GM21528 (cell line): ENCODE measurements at regions not wholly inside any gene's neighbourhood (a gene's known extent, or its start where the extent isn't known, plus 50 kb on each side); places are given as distances from the start of the nearest gene placed in this dataset.
"Not testable (repeated sequence)": the region's sequence is repeated elsewhere in the genome, so short reads cannot be mapped to it uniquely, and the experiment has no call there.

ENCODE experiments used
- ATAC-seq: cut with Tn5 transposase; IDR thresholded peaks from one replicate; pipeline ENCODE4 v1.9.1; 2021; ENCODE audit warnings: mild to moderate bottlenecking, moderate library complexity; ENCODE audit not compliant: unreplicated experiment, low FRiP score

DNA sequence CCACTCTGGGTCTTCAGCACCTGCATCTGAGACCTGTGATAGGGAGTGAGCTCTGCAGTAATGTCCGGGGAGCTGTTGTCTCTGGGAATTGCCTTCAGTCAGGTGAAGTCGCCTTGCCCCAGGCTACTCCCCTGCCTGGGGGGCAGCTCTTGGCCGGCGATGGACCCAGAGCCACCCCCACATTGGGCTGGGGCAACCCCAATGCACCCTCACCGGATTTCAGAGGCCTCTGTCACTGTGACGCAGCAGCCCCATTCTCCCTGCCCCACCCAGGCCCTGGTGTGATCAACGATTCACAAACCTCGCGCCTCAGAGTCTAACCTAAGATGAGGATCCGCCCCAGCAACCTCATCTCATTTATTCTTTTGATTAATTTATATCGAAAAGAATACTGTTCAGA, 303.6 kb downstream of the NDUFA10 start:
- ATAC-seq: no peak

DNA sequence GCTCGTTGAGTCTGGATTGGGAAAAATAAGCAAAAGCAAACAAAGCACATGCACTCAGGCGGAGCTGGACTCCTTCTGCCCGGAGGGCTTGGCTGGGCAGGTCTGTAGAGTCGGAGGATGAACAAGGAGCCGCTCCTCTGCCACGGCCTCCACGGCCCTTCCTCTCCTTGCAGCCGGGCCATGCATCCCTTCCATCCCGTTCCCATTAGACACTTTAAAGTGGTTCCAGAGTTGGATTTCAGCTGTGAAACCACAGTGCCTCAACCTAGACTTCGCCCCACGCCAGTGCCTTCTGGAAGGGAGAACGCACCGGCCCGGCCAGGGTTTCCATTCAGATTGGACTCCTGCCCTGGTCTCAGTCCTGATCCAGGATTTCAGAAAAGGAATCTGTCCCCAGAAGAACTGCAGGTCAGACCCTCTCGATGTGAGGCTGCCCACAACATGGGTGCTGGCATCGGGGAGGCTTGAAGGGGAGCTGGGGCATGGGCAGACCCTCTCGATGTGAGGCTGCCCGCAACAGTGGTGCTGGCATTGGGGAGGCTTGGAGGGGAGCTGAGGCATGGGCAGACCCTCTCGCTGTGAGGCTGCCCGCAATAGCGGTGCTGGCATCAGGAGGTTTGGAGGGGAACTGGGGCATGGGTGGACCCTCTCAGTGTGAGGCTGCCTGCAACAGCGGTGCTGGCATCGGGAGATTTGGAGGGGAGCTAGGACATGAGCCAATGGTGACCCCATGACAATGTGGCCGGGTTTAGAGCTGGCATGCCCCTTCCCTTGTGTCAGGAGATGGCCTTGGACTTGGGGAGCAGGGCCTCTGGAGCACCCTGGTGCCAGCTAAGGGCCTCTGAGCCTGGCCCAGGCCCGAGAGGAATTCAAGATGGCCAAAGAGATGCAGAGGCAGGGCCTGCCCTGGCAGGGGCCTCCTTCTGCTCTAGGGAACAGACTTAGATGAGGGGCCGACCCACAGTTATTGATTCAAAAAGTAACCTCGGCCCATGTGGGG, 304.5 kb downstream of the NDUFA10 start:
- ATAC-seq: no peak

DNA sequence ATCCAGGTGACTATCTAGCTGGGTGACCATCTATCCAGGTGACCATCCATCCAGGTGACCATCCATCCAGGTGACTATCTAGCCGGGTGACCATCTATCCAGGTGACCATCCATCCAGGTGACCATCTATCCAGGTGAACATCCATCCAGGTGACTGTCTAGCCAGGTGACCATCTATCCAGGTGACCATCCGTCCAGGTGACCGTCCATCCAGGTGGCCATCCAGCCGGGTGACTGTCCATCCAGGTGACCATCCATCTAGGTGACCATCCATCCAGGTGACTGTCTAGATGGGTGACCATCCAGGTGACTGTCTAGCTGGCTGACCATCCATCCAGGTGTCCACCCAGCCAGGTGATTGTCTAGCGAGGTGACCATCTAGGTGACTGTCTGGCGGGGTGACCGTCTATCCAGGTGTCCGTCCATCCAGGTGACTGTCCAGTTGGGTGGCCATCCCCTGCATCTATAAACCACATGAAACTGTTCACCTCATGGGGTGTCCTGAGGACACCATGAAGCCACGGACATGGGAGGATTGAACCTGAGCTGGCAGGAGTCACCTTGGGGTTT, 305.3 kb downstream of the NDUFA10 start:
- no peak for ATAC-seq

DNA sequence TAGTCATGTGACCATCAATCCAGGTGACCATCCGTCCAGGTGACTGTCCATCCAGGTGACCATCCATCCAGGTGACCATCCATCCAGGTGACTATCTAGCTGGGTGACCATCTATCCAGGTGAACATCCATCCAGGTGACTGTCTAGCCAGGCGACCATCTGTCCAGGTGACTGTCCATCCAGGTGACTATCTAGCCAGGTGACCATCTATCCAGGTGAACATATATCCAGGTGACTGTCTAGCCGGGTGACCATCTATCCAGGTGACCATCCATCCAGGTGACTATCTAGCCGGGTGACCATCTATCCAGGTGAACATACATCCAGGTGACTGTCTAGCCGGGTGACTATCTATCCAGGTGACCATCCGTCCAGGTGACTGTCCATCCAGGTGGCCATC, 306.2 kb downstream of the NDUFA10 start:
- ATAC-seq: not testable (repeated sequence)

DNA sequence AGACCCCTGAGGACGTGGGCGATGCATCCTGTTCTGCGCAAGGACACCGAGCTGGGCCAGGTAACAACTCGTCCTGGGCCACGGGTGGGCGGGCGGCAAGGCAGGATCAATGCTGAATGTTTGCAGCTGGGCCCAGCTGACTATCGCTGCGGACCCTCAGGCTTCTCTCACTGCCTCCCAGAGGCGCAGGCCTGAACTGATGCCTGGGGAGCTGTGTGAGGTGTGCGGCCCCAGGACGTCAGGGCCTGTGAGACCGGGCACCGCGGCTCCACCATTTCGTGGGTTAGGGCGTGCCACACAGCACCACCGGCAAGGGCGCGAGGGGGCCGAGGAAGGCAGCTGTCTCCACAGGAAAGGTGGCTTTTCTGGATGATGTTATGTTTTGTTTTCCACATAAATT, 307.4 kb downstream of the NDUFA10 start:
- ATAC-seq: no peak

DNA sequence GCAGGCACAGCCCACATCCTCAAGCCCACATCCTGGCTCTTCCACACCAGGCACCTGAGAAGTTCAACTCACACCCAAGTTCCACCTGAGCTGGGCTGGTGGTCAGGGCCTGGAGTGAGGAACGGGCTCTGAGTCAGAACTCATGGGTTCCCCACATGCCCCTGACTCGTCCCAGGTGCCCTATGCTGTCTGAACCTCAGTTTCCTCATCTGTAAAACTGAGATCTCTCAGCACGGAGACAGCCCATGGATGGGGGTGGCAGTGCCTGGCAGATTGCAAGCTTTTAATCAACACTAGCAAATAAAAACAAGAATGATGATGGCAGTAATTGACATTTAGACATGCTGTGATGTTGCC, 307.8 kb downstream of the NDUFA10 start:
- ATAC-seq: no peak

DNA sequence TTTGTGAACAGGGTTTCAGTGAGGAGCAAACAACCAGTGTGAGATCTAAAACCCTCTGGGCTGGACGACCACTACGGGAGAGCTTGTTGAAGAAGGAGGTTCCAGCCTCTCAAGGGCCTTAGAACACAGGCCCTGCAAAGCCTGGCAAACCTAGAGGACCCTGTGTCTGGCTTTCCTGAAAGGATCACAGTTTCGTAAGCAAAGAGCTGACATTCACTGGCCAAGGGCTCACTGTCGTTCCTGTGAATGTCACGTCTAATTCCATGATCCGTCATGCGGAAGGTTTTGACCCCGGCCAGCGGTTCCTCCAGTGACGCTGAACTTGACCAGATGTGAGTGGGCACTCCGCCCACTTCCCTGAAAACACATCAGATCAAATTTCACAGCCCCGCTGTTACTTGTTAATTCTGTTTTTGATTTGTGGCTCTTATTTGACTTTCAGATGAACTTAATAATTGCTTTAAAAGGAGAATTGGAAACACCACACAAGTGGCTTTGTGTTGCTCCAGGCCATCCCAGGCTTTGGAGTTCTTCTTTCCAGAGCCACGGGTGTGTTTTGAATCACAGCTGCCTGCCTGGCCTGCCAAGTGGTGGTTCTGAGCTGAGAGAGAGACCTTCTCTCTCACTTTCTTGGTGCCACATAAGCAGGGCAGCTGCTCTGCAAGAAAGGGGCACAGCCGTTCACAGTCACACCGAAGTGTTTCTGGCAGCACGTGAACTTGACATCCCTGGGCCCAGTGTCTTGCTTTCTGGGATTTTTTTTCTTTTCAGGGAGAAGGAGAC, 308.4 kb downstream of the NDUFA10 start:
- ATAC-seq: no peak

DNA sequence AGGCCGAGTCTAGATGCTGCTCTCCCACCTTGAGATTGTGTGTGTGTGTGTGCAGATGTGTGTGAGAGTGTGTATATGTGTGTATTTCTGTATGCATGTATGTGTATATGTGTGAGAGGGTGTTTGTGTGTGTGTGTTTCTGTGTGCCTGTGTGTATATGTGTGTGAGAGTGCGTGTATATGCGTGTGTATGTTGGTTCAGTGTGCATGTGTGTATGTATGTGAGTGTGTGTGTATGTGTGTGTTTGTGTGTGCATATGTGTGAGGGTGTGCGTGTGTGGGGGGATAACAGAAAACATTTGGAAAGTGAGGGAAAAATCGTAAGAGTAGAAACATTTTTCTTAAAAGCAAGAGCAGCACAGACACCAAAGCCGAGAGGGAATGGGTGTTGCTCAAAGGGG, 309.1 kb downstream of the NDUFA10 start:
- ATAC-seq: no peak

DNA sequence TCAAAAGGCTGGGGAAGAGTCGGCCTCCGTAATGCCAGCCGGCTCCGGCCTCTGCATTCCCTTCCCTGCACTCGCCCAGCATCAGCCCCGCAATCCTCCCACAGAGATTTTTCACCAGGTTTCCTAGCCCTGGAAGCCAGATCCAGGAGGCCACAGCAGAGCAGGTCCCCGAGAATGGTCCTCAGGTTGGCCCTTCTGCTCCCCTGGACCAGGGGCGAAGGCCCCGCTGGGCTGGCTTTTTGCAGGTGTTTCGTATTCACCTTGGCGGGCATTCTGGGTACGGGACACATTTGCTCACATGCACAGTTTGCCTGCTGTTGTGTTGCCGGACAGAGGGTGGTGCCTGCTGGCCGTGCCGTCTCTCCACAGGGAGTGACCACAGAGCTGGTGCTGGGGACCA, 309.5 kb downstream of the NDUFA10 start:
- no peak for ATAC-seq

DNA sequence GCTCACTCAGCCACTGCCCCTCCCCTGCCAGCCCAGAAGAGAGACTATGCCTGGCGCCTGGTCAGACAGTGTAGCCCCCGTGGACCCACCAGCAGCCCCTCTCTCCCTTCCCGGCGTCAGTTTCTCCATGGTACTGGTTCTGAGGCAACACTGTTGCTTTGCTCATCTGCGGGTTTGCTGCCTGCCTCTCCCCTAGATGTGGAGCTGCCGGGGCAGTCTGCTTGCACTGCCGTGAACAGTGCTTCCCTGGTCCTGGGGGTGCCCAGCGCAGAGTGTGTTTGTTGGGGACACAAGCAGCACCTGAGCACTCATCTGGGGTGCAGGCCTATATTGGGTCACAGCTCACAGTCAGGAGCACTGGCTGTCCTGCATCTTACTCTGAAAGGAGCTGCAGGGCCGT, 309.9 kb downstream of the NDUFA10 start:
- ATAC-seq: no peak

DNA sequence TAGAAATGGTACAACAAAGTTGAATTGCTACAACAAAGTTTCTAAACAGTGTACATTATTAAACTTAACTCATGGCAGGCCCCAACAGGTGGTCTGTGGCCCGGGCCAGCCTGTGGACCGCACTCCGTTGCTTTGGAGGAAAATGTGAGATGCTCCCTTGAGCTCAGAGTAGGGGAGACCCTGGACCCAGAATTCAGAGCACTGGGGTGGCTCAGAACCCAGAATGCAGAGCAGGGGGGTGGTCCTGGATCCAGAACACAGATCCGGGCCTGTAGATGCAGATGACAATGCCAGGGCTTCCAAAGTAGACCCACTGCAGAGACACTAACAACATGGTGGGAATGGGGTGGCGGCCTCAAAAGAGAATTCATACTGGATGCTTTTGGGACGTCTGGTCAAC, 311.0 kb downstream of the NDUFA10 start:
- no peak for ATAC-seq

DNA sequence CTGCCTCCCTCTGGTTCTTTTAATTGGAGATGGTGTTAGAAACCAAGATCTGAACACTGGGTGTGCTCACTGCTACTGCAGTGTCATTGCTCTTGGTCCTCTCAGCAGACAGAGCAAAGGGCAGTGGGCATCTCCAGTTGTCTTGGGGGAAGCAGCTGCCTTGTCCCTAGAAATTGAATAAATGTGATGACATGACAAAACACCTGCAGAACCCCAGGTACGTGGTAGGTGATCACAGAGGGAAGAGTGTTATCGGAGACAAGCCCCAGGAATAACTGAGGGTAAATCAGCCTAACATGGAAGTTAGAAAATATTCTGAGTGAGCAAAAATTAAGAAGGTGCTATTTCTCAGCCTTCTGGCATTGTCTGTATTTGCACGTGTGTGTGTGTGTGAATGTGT, 311.9 kb upstream of the HDAC4 start:
- no peak for ATAC-seq

DNA sequence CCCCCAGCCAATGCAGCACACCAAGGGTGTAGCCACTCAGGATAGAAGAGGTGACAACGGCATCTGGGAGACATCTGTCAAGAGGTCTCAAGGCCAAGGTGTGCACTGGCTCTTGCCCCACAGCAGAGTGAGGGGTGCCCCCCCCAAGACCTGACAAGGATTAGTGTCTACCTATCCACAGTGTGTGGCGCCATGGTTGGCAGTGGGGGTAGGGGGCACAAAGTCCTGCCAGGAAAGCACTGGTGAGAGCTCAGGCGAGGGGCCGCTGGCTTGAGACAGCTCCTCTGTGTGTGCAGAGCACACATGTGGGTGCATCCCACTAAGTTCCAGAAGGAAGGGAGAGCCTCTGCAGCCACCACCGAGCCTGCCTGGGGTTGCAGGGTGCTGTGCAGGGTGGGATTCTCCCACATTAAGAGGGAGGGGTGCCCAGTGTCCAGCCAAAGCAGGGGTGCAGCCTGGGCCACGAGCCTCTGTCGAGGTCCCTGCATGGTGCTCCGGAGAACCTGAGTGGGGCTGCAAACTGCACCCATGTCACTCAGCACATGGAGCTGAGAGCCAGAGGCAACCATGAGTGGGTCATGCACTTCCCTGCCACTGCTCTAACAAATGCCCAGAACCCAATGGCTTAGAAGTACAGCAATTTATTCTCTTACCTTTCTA, 311.2 kb upstream of the HDAC4 start:
- no peak for ATAC-seq

DNA sequence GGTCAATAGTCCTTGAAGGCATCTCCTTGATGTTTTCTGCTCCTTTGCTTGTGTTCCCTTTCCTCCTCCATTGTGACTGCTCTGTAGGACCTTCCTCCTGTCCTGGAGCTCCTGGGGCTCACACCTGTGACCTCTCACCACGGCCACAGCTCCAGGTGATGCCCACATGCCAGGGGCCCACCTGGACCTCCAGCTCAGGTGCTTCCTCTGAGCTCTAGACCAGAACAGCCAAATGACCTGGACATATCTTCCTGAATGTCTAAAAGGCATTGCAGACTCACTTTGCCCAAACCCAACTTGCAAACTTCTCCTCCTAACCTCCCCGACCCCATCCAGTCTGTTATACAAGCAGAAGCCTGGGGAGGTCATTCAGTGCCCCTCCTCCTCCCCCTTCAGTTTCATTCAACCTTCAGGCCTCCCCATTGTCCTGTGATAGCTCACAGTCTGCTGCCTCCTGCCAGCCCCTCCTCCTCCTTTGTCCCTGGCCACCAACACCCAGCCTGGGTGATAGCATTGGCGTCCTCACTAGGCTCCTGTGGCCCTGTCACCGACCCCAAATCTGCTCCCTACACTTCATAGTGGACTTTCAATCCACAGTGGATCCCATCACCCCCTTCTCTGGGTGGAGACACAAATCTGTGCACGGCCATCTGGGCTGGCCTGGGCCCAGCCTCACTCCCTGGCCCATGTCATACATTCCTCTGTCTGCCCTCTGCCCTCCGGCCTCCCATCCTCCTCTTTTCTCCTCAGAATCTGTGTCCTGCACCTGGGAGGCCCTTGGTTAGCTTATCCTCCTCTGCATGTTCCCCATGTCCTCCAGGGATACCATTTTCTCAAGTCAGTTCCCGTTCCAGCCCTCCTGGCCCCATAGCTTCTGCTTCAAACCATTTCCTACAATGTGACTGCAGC, 310.4 kb upstream of the HDAC4 start:
- no peak for ATAC-seq

DNA sequence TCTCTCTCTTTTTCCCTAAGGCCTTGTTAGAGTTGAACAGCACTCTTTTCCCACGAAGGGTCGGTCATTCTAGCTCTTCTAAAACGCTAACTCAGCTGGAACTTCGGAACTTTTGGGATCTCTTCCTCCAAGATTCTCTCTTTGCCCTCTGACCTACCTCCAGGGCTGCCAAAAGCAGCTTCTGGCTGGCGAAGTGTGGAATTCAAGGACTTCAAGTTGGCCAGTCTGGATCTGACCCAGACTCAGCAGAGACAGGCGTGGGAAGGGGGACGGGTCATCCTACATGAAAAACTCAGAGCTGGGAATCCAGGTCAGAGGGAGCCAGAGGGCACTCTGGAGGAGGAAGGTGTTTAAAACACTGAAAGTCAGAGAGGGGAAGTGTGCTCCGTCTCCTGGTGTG, 305.5 kb upstream of the HDAC4 start:
- no peak for ATAC-seq

DNA sequence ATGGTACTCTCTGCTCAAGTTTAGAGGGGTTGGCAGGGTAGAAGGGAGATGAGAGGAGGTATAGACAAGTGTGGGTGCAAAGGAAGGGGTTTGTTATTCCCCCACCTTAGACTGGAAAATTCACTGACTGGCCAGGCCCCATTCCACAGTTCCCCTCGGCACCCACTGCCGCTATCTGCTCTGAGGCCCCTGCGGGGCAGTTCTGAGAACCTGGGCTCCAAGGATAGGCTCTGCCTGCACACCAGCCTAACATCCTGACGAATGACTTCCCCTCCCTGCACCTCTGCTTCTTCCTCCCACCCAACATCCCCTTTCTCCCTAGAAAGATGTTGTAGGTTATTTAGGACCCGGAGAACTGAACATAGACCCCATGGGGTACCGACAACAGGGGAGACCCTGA, 303.9 kb upstream of the HDAC4 start:
- ATAC-seq: no peak

DNA sequence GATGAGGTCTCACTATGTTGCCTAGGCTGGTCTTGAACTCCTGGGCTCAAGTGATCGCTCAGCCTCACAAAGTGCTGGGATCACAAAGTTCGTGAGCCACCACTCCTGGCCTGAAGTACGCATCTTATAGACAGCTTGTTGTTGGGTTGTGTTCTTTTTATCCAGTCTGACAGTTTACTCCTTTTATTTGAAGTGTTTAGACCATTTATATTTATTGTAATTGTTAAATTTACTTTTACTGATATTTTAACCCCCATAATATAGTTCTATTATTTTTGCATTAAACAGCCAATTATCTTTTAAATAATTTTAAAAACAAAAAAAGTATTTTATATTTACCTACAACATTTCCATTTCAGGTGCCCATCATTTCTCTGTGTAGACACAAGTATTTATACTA, 303.0 kb upstream of the HDAC4 start:
- no peak for ATAC-seq

DNA sequence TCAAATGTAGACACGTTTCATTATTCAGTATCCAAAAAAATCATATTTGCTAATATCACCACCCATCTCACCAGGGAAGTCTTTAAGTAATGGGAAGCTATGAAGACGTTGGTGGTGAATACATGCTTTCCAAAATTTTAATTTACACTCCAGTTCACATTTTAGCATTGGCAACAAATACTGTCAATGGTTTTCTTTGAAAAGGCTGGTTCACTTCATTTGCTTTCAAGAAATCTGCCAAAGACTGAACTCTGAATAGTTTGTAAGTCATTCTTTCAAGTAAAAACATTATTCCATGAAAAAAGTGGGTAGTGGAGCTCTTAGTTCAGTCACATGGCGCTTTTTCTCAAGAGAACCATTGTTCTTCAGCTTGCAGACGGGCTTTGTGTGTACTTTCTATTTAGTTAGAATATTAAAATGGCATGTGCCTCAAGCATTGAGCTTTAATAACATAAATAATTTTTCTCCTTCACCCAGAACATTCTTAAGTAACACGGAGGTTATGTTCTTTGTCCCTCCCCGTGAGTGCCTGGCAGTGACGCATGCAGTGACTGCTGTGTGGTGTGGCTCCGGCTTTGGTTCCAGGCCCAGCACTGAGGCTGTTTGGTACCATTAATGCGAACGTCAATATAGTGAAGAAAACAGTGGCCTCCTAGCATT, 300.0 kb upstream of the HDAC4 start:
- no peak for ATAC-seq

DNA sequence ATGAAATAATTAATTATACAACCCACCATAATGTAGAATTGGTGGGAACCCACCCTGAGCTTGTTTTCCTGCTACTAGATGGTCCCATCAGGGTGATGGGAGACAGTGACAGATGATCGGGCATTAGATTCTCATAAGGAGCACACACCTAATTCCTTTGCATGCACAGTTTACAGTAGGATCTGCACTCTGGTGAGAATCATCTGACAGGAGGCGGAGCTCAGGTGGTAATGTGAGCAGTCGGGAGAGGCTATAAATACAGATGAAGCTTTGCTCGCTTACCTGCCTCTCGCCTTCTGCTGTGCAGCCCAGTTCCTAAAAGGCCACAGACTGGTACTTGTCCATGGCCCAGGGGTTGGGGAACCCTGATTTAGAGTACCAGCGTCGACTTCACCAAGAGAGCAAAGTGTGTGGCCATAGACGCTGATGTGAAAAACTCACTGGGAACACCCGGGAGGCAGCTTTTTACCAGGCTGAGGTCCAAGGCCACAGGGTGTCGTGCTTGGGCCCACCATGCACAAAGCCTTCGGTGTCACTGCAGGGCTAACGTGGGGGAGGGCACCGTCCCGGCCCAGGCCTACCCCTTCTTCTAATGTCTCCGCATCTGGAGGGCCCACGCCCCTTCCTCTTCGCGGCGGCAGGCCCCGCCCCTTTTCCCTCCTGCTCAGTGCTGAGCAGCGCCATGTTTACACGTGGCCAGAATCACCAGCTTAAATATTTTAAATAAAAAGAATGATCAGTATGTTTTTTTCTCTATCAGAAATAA, 296.8 kb upstream of the HDAC4 start:
- no peak for ATAC-seq
